ENCODE measurements at regions not wholly inside any gene's neighbourhood (a gene's known extent, or its start where the extent isn't known, plus 50 kb on each side); places are given as distances from the start of the nearest gene placed in this dataset.

DNA sequence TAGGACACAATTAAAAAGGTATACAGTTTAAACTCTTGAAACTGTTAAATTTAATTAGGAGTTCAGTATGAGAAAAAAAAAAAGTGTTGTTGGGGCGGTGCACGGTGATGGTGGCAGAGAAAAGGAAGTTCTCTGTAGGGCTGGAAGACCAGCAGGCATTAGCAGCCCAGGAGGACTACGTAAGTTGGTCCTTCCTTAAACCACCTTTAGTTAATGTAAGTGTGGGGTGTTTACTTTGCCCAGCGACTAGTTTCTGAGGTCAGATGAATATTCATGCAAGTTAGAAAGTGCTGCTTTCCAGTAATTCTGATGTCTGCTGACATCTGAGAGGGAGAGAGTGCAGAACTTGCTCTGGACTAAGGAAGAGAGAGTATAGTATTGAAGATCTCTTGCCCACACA lies 54.9 kb downstream of the NKX2-1 start:
- no peak for TF ChIP-seq ZNF560 (tag by site-specific recombination; IDR thresholded peaks at IDR 0.05; ENCODE audit: borderline replicate concordance)
- peak; percentile 89 for TF ChIP-seq ZNF133 (tag by site-specific recombination; IDR thresholded peaks at IDR 0.05)
- Histone ChIP-seq H3K27ac (ENCODE audit: extremely low read depth, low read depth, low read length) (no peak overlapping the region), H3K9me3 (ENCODE audit: control insufficient read depth, insufficient read depth, low read depth, low read length) (no peaks in the 10 kb centered on the region), H3K4me1 (ENCODE audit: control insufficient read depth, insufficient read depth, low read length) (no peaks in the 10 kb centered on the region), H3K4me3 (ENCODE audit: low read depth, low read length) (no peak overlapping the region), H3K36me3 (ENCODE audit: control insufficient read depth in 2 of 2, insufficient read depth in 1 of 2, low read length in 2 of 2) (no peaks in the 10 kb centered on the region)
- POLR2A ChIA-PET, result no interaction called here
- CTCF ChIA-PET, result interaction anchor here (1.1 kb wide), 1 partner anchor 13 kb away, joined by 3 read pairs; no protein-coding TSS in a partner anchor

- Histone ChIP-seq H3K4me3 (ENCODE audit: low read depth, low read length) (no peak overlapping the region), H3K27ac (ENCODE audit: extremely low read depth, low read depth, low read length) (no peak overlapping the region), H3K36me3 (ENCODE audit: control insufficient read depth in 2 of 2, insufficient read depth in 1 of 2, low read length in 2 of 2) (no peaks in the 10 kb centered on the region), H3K4me1 (ENCODE audit: control insufficient read depth, insufficient read depth, low read length) (no peaks in the 10 kb centered on the region), H3K9me3 (ENCODE audit: control insufficient read depth, insufficient read depth, low read depth, low read length) (no peaks in the 10 kb centered on the region)
- TF ChIP-seq KLF16 (tag by site-specific recombination; IDR thresholded peaks at IDR 0.05) (no peak), TSHZ1 (tag by site-specific recombination; IDR thresholded peaks at IDR 0.05; ENCODE audit: borderline replicate concordance) (no peak), ZNF202 (tag by site-specific recombination; IDR thresholded peaks at IDR 0.05; ENCODE audit: borderline replicate concordance) (no peak), ZNF169 (tag by site-specific recombination; IDR thresholded peaks at IDR 0.05) (no peak), ZNF2 (tag by site-specific recombination; IDR thresholded peaks at IDR 0.05) (no peak), ZNF112 (tag by site-specific recombination; IDR thresholded peaks at IDR 0.05) (no peak), ZNF280C (tag by site-specific recombination; IDR thresholded peaks at IDR 0.05) (no peak), ZNF433 (tag by site-specific recombination; IDR thresholded peaks at IDR 0.05; ENCODE audit: low read depth) (no peak), ZNF146 (tag by site-specific recombination; IDR thresholded peaks at IDR 0.05) (no peak), KLF7 (tag by site-specific recombination; IDR thresholded peaks at IDR 0.05; ENCODE audit: borderline replicate concordance) (no peak), ZNF654 (tag by site-specific recombination; IDR thresholded peaks at IDR 0.05; ENCODE audit: low read depth) (no peak), ZNF391 (tag by site-specific recombination; IDR thresholded peaks at IDR 0.05; ENCODE audit: borderline replicate concordance, low read depth) (no peak), PATZ1 (tag by site-specific recombination; IDR thresholded peaks at IDR 0.05) (no peak), ZNF623 (tag by site-specific recombination; IDR thresholded peaks at IDR 0.05) (no peak), ZBTB20 (tag by site-specific recombination; IDR thresholded peaks at IDR 0.05) (no peak), ZNF521 (tag by site-specific recombination; IDR thresholded peaks at IDR 0.05) (no peak), GLI2 (tag by site-specific recombination; IDR thresholded peaks at IDR 0.05; ENCODE audit: borderline replicate concordance, low read depth) (no peak), ELK4 (IDR thresholded peaks at IDR 0.05; ENCODE audit: borderline replicate concordance, low read depth, low read length) (no peak)
- TF ChIP-seq, protein P1, sequence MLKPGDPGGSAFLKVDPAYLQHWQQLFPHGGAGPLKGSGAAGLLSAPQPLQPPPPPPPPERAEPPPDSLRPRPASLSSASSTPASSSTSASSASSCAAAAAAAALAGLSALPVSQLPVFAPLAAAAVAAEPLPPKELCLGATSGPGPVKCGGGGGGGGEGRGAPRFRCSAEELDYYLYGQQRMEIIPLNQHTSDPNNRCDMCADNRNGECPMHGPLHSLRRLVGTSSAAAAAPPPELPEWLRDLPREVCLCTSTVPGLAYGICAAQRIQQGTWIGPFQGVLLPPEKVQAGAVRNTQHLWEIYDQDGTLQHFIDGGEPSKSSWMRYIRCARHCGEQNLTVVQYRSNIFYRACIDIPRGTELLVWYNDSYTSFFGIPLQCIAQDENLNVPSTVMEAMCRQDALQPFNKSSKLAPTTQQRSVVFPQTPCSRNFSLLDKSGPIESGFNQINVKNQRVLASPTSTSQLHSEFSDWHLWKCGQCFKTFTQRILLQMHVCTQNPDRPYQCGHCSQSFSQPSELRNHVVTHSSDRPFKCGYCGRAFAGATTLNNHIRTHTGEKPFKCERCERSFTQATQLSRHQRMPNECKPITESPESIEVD (tag by site-specific recombination; IDR thresholded peaks at IDR 0.05), result no peak
- ChIA-PET CTCF (interaction anchor here (0.6 to 0.7 kb wide), 2 partner anchors 60 to 1149 kb away, joined by 4 to 5 read pairs; no protein-coding TSS in a partner anchor), POLR2A (no interaction called here)
These were observed 57.1 kb downstream of the NKX2-1 start for GRCh38 chr14:36462890-36463289.

Measured in HEK293 (cell line).